ENCODE measurements at regions not wholly inside any gene's neighbourhood (a gene's known extent, or its start where the extent isn't known, plus 50 kb on each side); places are given as distances from the start of the nearest gene placed in this dataset.
A peak's percentile ranks its signal among the peaks of the same experiment; 100 is the strongest.

DNA sequence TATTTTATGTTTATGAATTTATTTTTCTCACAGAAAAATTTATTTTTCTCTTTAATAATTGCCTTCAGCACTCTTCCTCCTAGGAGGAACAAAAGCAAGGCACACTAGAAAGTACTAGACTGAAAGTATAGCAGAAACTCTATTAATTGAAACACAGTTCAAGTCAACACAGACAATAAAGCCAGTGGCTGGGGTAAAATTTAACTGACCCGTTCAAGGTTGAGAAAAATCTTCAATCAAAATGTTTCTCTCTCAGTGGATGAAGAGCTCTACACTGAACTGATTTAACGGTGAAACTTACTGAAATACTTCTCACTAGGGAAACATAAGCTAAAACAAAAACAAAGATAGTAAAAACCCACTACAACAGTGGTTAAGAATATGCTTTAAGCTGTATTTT is 230.1 kb upstream of the MIR17HG start:
- FAIRE-seq (peak; percentile 17), DNase-seq (ENCODE audit: insufficient read length) (no peak)
- no peak for TF ChIP-seq TAF1 (IDR thresholded peaks at IDR 0.05; ENCODE audit: borderline replicate concordance, low read depth, low read length)
- no peak for TF ChIP-seq POLR2A (IDR thresholded peaks at IDR 0.05; ENCODE audit: low read depth, low read length)
- no peak for TF ChIP-seq POLR2AphosphoS5 (IDR thresholded peaks at IDR 0.05; ENCODE audit: low read depth, low read length)

DNA sequence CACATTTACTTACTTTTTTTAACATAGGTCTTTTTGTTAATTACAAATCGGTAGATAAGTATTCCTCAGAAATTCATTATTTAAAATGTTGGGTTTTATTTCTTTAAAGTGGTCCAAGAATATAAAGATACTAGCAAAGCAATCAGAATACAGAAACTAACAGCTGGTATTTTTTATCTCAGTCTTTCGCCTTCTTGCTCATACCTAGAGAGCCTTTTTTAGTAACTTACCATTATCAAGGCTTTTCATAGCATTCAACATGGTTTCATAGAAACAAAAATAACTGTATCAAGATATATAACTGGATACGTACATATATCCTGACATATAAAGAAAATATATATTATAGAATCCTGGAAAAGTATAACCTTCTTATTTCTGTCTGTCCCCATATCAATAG is 227.8 kb upstream of the MIR17HG start:
- no peak for FAIRE-seq
- no peak for DNase-seq (ENCODE audit: insufficient read length)

DNA sequence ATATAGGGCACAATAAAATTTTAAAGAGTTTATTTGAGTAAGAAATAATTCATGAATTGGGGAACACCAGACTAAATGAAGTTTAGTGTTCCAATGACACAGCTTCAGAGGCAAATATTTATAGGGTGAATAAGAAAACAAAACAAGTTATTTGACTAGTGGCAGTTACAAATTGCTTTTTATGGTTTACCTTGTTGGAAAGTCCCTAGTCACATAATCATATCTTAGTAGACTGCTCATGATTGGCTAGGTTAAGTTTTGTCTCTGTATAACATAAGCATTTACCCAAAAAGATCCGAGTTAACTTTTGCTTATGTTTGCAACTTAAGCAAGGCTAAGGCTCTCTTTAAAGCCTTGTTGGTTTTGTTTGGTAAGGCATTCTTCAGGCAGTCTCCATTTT is 224.7 kb upstream of the MIR17HG start:
- DNase-seq (ENCODE audit: insufficient read length) (no peak), FAIRE-seq (no peak)
- TF ChIP-seq TAF1 (IDR thresholded peaks at IDR 0.05; ENCODE audit: borderline replicate concordance, low read depth, low read length) (no peak), POLR2A (IDR thresholded peaks at IDR 0.05; ENCODE audit: low read depth, low read length) (no peak), POLR2AphosphoS5 (IDR thresholded peaks at IDR 0.05; ENCODE audit: low read depth, low read length) (no peak)

More for the DNA sequence above, 227.8 kb upstream of the MIR17HG start:
- no peak for TF ChIP-seq POLR2AphosphoS5 (IDR thresholded peaks at IDR 0.05; ENCODE audit: low read depth, low read length)
- no peak for TF ChIP-seq TAF1 (IDR thresholded peaks at IDR 0.05; ENCODE audit: borderline replicate concordance, low read depth, low read length)
- TF ChIP-seq POLR2A (IDR thresholded peaks at IDR 0.05; ENCODE audit: low read depth, low read length): no peak

DNA sequence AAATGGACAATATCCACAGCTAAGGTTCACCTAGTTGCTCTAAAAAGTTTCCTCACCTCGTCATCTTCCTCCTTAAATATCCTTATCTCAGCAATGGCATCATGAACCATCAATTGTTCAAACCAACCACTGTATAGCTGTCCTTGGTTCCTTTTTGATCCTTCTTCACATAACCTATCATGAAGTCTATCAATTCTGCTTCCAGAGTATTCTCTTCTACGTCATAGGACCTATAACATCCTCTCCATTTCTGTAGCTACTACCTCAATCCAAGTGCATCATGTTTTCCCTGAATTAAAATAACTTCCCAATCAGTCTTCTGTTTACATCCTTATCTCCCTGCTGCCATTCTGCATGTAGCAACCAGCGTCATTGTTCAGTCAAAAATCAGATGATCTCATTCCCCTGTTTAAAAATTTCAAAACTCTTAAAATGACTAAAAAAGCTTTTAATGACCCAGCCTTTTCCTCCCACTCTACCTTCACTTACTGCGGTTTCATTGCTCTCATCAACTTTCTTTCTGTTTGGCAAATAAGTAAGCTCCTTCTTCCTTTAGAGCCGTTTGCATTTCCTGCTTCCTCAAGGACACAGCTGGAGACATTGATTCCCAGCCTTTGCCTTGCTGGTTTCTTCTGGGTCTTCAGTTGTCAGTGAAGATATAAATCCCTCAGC is 223.9 kb upstream of the MIR17HG start:
- DNase-seq (ENCODE audit: insufficient read length): no peak
- TF ChIP-seq POLR2AphosphoS5 (IDR thresholded peaks at IDR 0.05; ENCODE audit: low read depth, low read length) (no peak), TAF1 (IDR thresholded peaks at IDR 0.05; ENCODE audit: borderline replicate concordance, low read depth, low read length) (no peak), POLR2A (IDR thresholded peaks at IDR 0.05; ENCODE audit: low read depth, low read length) (no peak)
- peak; percentile 64 for FAIRE-seq

DNA sequence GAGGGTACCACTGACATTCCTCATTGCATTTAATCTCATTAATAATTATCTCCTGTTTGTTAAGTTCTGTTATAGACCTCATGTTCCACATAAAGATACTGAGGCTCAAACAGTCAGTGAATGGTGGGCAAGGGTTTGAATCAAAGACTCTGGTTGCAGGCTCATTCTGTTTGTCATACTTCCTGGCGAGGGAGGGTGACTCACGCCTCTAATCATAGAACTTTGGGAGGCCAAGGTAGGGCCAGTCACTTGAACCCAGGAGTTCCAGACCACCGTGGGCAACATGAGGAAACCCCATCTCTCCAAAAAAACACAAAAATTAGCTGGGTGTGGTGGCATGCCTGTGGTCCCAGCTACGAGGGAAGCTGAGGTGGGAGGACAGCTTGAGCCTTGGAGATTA is 220.7 kb upstream of the MIR17HG start:
- DNase-seq (ENCODE audit: insufficient read length): no peak
- FAIRE-seq: no peak
- TF ChIP-seq TAF1 (IDR thresholded peaks at IDR 0.05; ENCODE audit: borderline replicate concordance, low read depth, low read length) (no peak), POLR2A (IDR thresholded peaks at IDR 0.05; ENCODE audit: low read depth, low read length) (no peak)

DNA sequence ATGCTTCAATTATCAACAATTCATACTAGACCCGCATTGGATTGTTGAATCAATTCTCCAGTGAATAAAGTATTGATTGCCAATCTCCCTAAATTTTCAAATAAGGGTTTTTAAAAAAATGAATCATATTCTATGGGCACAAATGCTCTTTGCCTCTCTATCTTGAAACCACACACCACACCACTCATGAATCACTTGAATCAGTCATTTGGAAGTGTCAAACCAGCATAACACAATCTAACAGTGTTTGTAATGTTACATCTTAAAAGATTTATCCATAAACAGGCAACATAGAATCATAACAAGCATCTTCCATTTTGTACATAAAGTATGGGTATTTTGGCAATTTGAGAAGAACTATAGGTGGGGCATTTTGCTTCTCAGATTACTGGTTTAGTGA is 219.5 kb upstream of the MIR17HG start:
- DNase-seq (ENCODE audit: insufficient read length) (no peak), FAIRE-seq (no peak)
- TF ChIP-seq POLR2AphosphoS5 (IDR thresholded peaks at IDR 0.05; ENCODE audit: low read depth, low read length) (no peak), TAF1 (IDR thresholded peaks at IDR 0.05; ENCODE audit: borderline replicate concordance, low read depth, low read length) (no peak), POLR2A (IDR thresholded peaks at IDR 0.05; ENCODE audit: low read depth, low read length) (no peak)

DNA sequence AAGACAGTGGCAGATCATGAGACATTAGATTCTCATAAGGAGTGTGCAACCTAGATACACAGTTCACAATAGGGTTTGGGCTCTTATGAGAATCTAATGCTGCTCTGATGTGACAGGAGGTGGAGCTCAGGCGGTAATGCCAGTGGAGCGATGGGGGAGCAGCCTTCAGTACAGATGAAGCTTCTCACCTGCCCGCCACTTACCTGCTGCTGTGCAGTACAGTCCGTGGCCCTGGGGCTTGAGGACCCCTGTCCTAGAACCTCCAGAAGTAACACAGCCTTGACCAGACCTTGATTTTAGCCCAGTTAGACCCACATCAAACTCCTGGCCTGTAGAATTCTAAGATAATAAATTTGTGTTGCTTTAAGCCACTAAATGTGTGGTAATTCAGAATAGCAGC is 215.1 kb upstream of the MIR17HG start:
- no peak for TF ChIP-seq TAF1 (IDR thresholded peaks at IDR 0.05; ENCODE audit: borderline replicate concordance, low read depth, low read length)
- TF ChIP-seq POLR2A (IDR thresholded peaks at IDR 0.05; ENCODE audit: low read depth, low read length): no peak
- TF ChIP-seq POLR2AphosphoS5 (IDR thresholded peaks at IDR 0.05; ENCODE audit: low read depth, low read length): no peak
- FAIRE-seq (no peak), DNase-seq (ENCODE audit: insufficient read length) (no peak)

DNA sequence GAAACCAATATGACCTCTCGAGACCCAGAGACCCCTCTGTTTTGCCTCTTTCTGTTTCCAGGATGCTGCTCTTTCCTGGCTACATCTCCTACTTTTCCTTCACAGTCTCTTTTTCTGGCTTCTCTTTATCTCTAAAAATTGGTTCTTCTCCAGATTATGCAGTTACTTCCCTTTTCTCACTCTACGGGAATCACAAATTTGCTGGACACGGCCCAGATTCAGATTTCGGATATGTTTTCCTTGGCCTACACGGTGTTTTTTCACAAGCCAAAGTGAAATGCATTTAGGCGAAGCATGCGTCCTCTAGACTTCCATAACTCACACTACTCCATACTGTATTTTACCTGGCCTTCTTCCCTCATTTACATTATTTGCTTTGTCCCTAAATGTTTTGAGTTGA is 214.7 kb upstream of the MIR17HG start:
- DNase-seq (ENCODE audit: insufficient read length) (no peak), FAIRE-seq (no peak)
- TF ChIP-seq POLR2AphosphoS5 (IDR thresholded peaks at IDR 0.05; ENCODE audit: low read depth, low read length) (no peak), TAF1 (IDR thresholded peaks at IDR 0.05; ENCODE audit: borderline replicate concordance, low read depth, low read length) (no peak), POLR2A (IDR thresholded peaks at IDR 0.05; ENCODE audit: low read depth, low read length) (no peak)

DNA sequence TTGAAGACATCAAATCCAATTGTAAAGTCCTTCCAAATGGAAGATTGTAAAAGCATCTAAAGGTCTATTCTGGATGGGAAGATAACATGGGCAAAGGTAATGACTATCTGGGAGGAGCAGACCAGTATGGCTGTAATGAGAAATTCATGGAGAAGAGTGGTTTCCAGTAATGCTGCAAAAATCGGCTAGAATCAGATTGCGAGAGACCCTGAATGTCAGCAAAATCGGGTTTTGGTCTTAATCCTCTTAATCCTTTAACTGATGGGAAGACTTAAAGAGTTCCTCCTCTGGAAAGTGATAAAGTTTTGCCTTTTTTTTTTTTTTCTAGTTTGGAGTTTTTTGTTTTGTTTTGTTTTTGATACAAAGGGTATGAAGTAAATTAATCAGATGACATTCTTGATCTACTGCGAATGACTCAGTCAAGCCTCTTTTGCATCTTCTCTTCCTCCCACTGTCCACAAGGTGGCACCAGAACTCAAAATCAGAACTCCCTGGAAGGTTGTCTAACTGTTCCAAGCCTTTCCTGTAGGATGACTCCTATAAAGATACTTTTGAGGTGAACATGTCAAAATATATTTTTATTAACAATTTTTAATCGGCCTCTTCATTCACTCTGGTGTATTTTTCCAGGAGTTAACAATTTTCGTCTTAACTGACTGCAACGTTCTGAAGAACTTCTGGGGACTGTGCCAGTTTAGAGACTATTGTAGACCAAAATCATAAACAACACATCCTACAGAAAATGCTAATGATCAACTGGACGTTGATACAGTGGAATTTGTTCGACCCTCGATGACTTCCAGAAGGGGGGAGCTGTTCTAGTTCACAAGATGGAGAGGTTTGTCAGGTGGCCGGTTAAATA is 213.3 kb upstream of the MIR17HG start:
- FAIRE-seq (peak; percentile 57), DNase-seq (ENCODE audit: insufficient read length) (no peak)
- no peak for TF ChIP-seq TAF1 (IDR thresholded peaks at IDR 0.05; ENCODE audit: borderline replicate concordance, low read depth, low read length)

DNA sequence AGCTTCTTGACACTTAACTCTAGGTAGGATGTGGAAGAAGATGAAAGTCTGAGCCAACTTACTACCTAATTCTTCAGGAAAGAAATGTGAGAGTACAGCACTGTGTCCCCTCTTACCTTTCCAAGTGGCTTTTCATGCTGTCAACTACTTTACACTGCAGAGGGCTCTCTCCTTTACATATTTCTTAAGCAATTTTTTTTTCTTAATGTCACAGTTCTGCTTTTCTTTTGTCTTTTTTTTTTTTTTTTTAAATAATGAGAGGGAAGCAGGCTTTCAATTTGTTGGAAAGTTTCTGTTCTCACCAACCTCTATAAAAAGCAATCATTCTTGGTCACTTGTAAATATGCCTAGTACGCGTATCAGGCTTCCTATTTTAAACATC is 212.7 kb upstream of the MIR17HG start:
- DNase-seq (ENCODE audit: insufficient read length): no peak
- TF ChIP-seq TAF1 (IDR thresholded peaks at IDR 0.05; ENCODE audit: borderline replicate concordance, low read depth, low read length) (no peak), POLR2AphosphoS5 (IDR thresholded peaks at IDR 0.05; ENCODE audit: low read depth, low read length) (no peak), POLR2A (IDR thresholded peaks at IDR 0.05; ENCODE audit: low read depth, low read length) (no peak)
- FAIRE-seq: no peak

DNA sequence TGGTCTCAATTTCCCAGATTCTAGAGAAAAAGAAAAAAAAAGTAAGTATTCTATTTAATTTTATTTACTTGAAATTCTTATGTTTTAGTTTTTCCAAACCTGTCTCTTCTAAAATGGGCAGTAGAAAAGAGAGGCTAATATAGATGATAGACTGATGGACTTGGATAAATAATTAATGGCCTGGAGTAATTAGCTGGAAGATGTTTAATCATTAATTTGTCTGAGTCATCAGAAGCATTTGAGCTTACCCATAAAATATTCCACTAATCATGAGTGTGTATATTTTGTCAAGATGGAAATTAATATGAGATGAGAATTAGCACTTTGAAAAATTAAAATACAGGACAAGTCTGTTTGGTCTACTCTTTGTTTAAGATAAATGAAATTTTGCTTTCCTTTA is 212.1 kb upstream of the MIR17HG start:
- DNase-seq (ENCODE audit: insufficient read length) (no peak), FAIRE-seq (no peak)
- TF ChIP-seq POLR2AphosphoS5 (IDR thresholded peaks at IDR 0.05; ENCODE audit: low read depth, low read length) (no peak), TAF1 (IDR thresholded peaks at IDR 0.05; ENCODE audit: borderline replicate concordance, low read depth, low read length) (no peak), POLR2A (IDR thresholded peaks at IDR 0.05; ENCODE audit: low read depth, low read length) (no peak)

DNA sequence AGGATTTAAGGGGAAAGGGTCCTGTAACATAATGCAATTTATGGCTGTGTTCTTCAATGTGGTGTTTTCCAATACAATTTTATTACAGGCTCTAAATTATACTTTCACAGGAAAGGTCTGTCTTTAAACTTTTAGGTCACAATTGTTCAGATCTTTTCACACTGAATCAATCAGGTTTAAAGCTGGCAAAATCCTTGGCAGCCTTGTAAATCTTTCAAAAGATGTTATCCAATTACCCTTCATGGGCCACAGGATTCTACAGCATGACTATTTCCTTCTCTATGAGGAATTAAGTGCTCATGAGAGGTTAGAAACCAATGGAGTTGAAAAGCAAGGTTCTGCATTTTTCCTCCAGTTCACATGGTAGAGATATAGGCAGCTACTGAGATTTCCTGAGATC is 211.5 kb upstream of the MIR17HG start:
- no peak for TF ChIP-seq TAF1 (IDR thresholded peaks at IDR 0.05; ENCODE audit: borderline replicate concordance, low read depth, low read length)
- no peak for TF ChIP-seq POLR2A (IDR thresholded peaks at IDR 0.05; ENCODE audit: low read depth, low read length)
- TF ChIP-seq POLR2AphosphoS5 (IDR thresholded peaks at IDR 0.05; ENCODE audit: low read depth, low read length): no peak
- DNase-seq (ENCODE audit: insufficient read length) (no peak), FAIRE-seq (no peak)

All from GM12892 (cell line).